ENCODE measurements at regions not wholly inside any gene's neighbourhood (a gene's known extent, or its start where the extent isn't known, plus 50 kb on each side); places are given as distances from the start of the nearest gene placed in this dataset.

- H3K27ac Mint-ChIP-seq (ENCODE audit: unreplicated experiment): no peak overlapping the region
- H3K36me3 ChIP-seq (ENCODE audit: control insufficient read depth, insufficient read depth, low read length): no peaks in the 10 kb centered on the region
- no peak for TF ChIP-seq CTCF (IDR thresholded peaks at IDR 0.05; ENCODE audit: insufficient read depth in 1 of 2, low read depth in 1 of 2, low read length in 1 of 2, severe bottlenecking in 1 of 2, unreplicated experiment in 1 of 2)
- no peaks in the 10 kb centered on the region for H3K9me3 Mint-ChIP-seq (ENCODE audit: unreplicated experiment)
- no peaks in the 10 kb centered on the region for H3K36me3 Mint-ChIP-seq (ENCODE audit: insufficient read depth, unreplicated experiment)
- no peak for DNase-seq
- BruUV-seq (replicated peaks): no TSS peak
- H3K27me3 Mint-ChIP-seq (ENCODE audit: insufficient read depth, unreplicated experiment): no peaks in the 10 kb centered on the region
- ChIA-PET POLR2A (no interaction called here), CTCF (no interaction called here)
- no peak overlapping the region for H3K4me3 ChIP-seq (ENCODE audit: low read depth, low read length)
- no peaks in the 10 kb centered on the region for H3K27me3 ChIP-seq (replicated peaks; ENCODE audit: control insufficient read depth, insufficient read depth, low read length)
- no peaks in the 10 kb centered on the region for H3K9me3 ChIP-seq
- H3K4me1 ChIP-seq: no peaks in the 10 kb centered on the region
- no peaks in the 10 kb centered on the region for H3K4me1 Mint-ChIP-seq (ENCODE audit: low read depth, unreplicated experiment)
- intact Hi-C loops (cut with micrococcal nuclease; ENCODE audit: unreplicated experiment): no loop called here
- H3K4me3 Mint-ChIP-seq (ENCODE audit: unreplicated experiment): no peak overlapping the region
These were observed 174.0 kb upstream of the SLC8A1 start for GRCh38 chr2:40625849-40626248.

- BruUV-seq (replicated peaks): no TSS peak
These were observed 176.7 kb upstream of the SLC8A1 start for GRCh38 chr2:40628556-40628955.

GRCh38 chr2:40629768-40630434 is 178.0 kb upstream of the SLC8A1 start:
- H3K9me3 ChIP-seq: no peaks in the 10 kb centered on the region
- intact Hi-C loops (cut with micrococcal nuclease; ENCODE audit: unreplicated experiment): no loop called here
- Mint-ChIP-seq H3K4me1 (ENCODE audit: low read depth, unreplicated experiment) (no peaks in the 10 kb centered on the region), H3K4me3 (ENCODE audit: unreplicated experiment) (no peak overlapping the region), H3K36me3 (ENCODE audit: insufficient read depth, unreplicated experiment) (no peaks in the 10 kb centered on the region), H3K9me3 (ENCODE audit: unreplicated experiment) (no peaks in the 10 kb centered on the region), H3K27me3 (ENCODE audit: insufficient read depth, unreplicated experiment) (no peaks in the 10 kb centered on the region), H3K27ac (ENCODE audit: unreplicated experiment) (no peak overlapping the region)
- no peaks in the 10 kb centered on the region for H3K36me3 ChIP-seq (ENCODE audit: control insufficient read depth, insufficient read depth, low read length)
- no peak for DNase-seq
- no peak overlapping the region for H3K4me3 ChIP-seq (ENCODE audit: low read depth, low read length)
- ChIA-PET CTCF (no interaction called here), POLR2A (no interaction called here)
- no peaks in the 10 kb centered on the region for H3K27me3 ChIP-seq (replicated peaks; ENCODE audit: control insufficient read depth, insufficient read depth, low read length)
- no peaks in the 10 kb centered on the region for H3K4me1 ChIP-seq
- TF ChIP-seq CTCF (IDR thresholded peaks at IDR 0.05; ENCODE audit: insufficient read depth in 1 of 2, low read depth in 1 of 2, low read length in 1 of 2, severe bottlenecking in 1 of 2, unreplicated experiment in 1 of 2): no peak
- BruUV-seq (replicated peaks): no TSS peak

More at GRCh38 chr2:40628556-40628955, 176.7 kb upstream of the SLC8A1 start:
- Histone ChIP-seq H3K36me3 (ENCODE audit: control insufficient read depth, insufficient read depth, low read length) (no peaks in the 10 kb centered on the region), H3K4me1 (no peaks in the 10 kb centered on the region), H3K9me3 (no peaks in the 10 kb centered on the region), H3K4me3 (ENCODE audit: low read depth, low read length) (no peak overlapping the region), H3K27me3 (replicated peaks; ENCODE audit: control insufficient read depth, insufficient read depth, low read length) (no peaks in the 10 kb centered on the region)
- CTCF ChIA-PET: no interaction called here
- TF ChIP-seq CTCF (IDR thresholded peaks at IDR 0.05; ENCODE audit: insufficient read depth in 1 of 2, low read depth in 1 of 2, low read length in 1 of 2, severe bottlenecking in 1 of 2, unreplicated experiment in 1 of 2): no peak
- Mint-ChIP-seq H3K9me3 (ENCODE audit: unreplicated experiment) (no peaks in the 10 kb centered on the region), H3K36me3 (ENCODE audit: insufficient read depth, unreplicated experiment) (no peaks in the 10 kb centered on the region), H3K27ac (ENCODE audit: unreplicated experiment) (no peak overlapping the region), H3K27me3 (ENCODE audit: insufficient read depth, unreplicated experiment) (no peaks in the 10 kb centered on the region), H3K4me3 (ENCODE audit: unreplicated experiment) (no peak overlapping the region), H3K4me1 (ENCODE audit: low read depth, unreplicated experiment) (no peaks in the 10 kb centered on the region)
- intact Hi-C loops (cut with micrococcal nuclease; ENCODE audit: unreplicated experiment): no loop called here
- POLR2A ChIA-PET: interaction anchor here (0.5 kb wide), 1 partner anchor 14 kb away, joined by 3 read pairs; no protein-coding TSS in a partner anchor
- no peak for DNase-seq
